22Rv1 (cell line): ENCODE measurements at regions not wholly inside any gene's neighbourhood (a gene's known extent, or its start where the extent isn't known, plus 50 kb on each side); places are given as distances from the start of the nearest gene placed in this dataset.

Experiments used
- CTCF ChIP-seq: fragments of 450-650 bp; IDR thresholded peaks from 2 replicates; pipeline ENCODE4 v1.5.1; 2017; ENCODE audit warnings: mild to moderate bottlenecking
- ZFX ChIP-seq: fragments of 450-650 bp; IDR thresholded peaks from 2 replicates; pipeline ENCODE4 v1.6.1; 2017; ENCODE audit warnings: antibody characterized with exemption, borderline replicate concordance

DNA sequence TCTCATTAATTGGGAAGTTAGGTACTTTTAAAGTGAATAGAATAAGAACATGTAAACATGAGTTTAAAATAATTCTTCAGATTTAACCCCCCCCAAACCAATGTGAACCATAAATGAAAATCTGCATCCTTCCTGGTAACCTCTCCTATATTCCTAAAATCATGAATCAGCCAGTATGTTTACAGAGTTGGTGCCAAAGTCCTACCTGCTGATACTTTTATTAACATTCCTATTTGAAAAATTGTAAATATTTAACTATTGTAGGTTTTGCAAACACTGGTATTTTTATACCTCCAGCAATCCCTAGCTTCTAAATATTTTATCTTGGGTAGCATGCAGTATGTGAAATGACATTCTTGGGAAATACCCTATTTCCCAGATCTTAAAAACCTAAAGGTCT, 278.2 kb downstream of the RAB38 start:
- TF ChIP-seq CTCF (no peak), ZFX (no peak)
